ENCODE measurements at regions not wholly inside any gene's neighbourhood (a gene's known extent, or its start where the extent isn't known, plus 50 kb on each side); places are given as distances from the start of the nearest gene placed in this dataset.

DNA sequence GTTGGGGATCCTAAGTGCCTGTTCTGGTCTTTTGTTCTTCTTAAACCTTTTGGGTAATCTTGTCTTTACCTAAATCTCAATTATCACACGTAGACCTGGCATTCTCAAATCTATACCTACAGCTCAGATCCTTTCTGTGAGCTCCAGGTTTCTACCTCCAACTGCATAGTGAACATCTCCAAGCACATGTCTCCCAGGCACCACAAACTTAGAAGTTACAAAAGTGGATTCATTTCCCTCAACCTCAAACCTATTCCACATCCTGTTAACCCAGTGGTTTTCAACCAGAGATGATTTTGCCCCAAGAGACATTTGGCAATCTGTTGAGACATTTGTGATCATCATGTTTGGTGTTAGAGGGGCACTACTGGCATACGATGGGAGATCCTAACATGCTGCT is 183.5 kb downstream of the TENT5A start:
- TF ChIP-seq, protein P1, sequence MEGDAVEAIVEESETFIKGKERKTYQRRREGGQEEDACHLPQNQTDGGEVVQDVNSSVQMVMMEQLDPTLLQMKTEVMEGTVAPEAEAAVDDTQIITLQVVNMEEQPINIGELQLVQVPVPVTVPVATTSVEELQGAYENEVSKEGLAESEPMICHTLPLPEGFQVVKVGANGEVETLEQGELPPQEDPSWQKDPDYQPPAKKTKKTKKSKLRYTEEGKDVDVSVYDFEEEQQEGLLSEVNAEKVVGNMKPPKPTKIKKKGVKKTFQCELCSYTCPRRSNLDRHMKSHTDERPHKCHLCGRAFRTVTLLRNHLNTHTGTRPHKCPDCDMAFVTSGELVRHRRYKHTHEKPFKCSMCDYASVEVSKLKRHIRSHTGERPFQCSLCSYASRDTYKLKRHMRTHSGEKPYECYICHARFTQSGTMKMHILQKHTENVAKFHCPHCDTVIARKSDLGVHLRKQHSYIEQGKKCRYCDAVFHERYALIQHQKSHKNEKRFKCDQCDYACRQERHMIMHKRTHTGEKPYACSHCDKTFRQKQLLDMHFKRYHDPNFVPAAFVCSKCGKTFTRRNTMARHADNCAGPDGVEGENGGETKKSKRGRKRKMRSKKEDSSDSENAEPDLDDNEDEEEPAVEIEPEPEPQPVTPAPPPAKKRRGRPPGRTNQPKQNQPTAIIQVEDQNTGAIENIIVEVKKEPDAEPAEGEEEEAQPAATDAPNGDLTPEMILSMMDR (IDR thresholded peaks at IDR 0.05): no peak
- TF ChIP-seq POLR2AphosphoS5 (IDR thresholded peaks at IDR 0.05; ENCODE audit: low read depth, low read length) (no peak), EP300 (IDR thresholded peaks at IDR 0.05; ENCODE audit: borderline replicate concordance in 1 of 2, low read depth in 1 of 2, low read length in 1 of 2) (no peak), RAD21 (IDR thresholded peaks at IDR 0.05; ENCODE audit: low read length) (no peak), EZH2phosphoT487 (IDR thresholded peaks at IDR 0.05; ENCODE audit: borderline replicate concordance, low read depth) (no peak), RFX5 (IDR thresholded peaks at IDR 0.05; ENCODE audit: low read length) (no peak), SIN3A (IDR thresholded peaks at IDR 0.05; ENCODE audit: borderline replicate concordance, low read depth, low read length) (no peak), NRF1 (IDR thresholded peaks at IDR 0.05; ENCODE audit: low read depth, low read length) (no peak)
- TF ChIP-seq, protein P2, sequence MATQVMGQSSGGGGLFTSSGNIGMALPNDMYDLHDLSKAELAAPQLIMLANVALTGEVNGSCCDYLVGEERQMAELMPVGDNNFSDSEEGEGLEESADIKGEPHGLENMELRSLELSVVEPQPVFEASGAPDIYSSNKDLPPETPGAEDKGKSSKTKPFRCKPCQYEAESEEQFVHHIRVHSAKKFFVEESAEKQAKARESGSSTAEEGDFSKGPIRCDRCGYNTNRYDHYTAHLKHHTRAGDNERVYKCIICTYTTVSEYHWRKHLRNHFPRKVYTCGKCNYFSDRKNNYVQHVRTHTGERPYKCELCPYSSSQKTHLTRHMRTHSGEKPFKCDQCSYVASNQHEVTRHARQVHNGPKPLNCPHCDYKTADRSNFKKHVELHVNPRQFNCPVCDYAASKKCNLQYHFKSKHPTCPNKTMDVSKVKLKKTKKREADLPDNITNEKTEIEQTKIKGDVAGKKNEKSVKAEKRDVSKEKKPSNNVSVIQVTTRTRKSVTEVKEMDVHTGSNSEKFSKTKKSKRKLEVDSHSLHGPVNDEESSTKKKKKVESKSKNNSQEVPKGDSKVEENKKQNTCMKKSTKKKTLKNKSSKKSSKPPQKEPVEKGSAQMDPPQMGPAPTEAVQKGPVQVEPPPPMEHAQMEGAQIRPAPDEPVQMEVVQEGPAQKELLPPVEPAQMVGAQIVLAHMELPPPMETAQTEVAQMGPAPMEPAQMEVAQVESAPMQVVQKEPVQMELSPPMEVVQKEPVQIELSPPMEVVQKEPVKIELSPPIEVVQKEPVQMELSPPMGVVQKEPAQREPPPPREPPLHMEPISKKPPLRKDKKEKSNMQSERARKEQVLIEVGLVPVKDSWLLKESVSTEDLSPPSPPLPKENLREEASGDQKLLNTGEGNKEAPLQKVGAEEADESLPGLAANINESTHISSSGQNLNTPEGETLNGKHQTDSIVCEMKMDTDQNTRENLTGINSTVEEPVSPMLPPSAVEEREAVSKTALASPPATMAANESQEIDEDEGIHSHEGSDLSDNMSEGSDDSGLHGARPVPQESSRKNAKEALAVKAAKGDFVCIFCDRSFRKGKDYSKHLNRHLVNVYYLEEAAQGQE (IDR thresholded peaks at IDR 0.05; ENCODE audit: low read depth, low read length): no peak
